Dermis blood vessel endothelial cell (primary cell): ENCODE measurements at regions not wholly inside any gene's neighbourhood (a gene's known extent, or its start where the extent isn't known, plus 50 kb on each side); places are given as distances from the start of the nearest gene placed in this dataset.

ENCODE experiments used
- DNase-seq: peaks from one replicate; pipeline ENCODE4 v3.0.0; 2010

- no peak for DNase-seq
Measured at GRCh38 chr2:14552818-14553217, 79.7 kb upstream of the LRATD1 start.

GRCh38 chr2:14554849-14555545 is 77.5 kb upstream of the LRATD1 start:
- DNase-seq: no peak

DNA sequence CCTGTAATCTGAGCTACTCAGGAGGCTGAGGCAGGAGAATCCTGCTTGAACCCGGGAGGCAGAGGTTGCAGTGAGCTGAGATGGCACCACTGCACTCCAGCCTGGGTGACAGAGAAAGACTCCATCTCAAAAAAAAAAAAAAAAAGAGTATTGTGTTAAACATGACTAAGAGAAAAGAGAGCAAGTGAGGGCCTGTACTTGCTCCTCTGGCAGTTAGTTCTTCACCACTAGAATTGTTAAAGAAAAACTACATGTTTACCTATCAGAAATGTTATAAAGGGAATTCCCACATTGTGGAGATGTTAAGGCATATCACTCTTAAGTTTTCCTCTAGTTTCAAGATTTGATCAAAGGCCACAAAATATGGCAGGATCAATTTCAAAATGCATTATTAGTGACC is 75.4 kb upstream of the LRATD1 start:
- no peak for DNase-seq

- DNase-seq: no peak
Measured at GRCh38 chr2:14557916-14558315, 74.6 kb upstream of the LRATD1 start.

GRCh38 chr2:14558335-14558919 is 74.1 kb upstream of the LRATD1 start:
- DNase-seq: no peak

GRCh38 chr2:14560716-14561115 is 71.8 kb upstream of the LRATD1 start:
- no peak for DNase-seq

- no peak for DNase-seq
Measured at GRCh38 chr2:14563324-14563723, 69.2 kb upstream of the LRATD1 start.

- no peak for DNase-seq
Measured at GRCh38 chr2:14565666-14566065, 66.9 kb upstream of the LRATD1 start.

GRCh38 chr2:14567561-14567960 is 65.0 kb upstream of the LRATD1 start:
- DNase-seq: no peak

GRCh38 chr2:14569294-14569693 is 63.2 kb upstream of the LRATD1 start:
- DNase-seq: no peak

GRCh38 chr2:14572633-14573032 is 59.9 kb upstream of the LRATD1 start:
- no peak for DNase-seq

DNA sequence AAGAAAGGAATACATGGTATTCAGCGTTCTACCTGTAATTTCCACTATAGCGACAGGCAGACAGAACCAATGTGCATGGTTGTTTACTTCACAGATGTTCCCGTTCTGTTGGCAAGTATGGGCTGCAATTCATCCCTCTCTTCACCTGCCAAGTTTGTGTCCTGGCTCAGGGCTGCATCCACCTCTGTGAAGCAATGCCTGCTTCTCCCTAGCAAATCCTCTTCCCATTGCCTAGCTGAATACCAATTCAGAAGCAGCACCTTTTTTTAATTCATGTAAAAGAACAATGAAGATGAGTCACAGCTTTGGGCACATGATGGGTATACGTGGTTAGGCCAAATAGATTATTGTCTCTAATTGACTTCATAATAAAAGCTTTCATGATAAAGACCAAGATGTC is 54.7 kb upstream of the LRATD1 start:
- no peak for DNase-seq
